B cell (primary cell): ENCODE measurements at regions not wholly inside any gene's neighbourhood (a gene's known extent, or its start where the extent isn't known, plus 50 kb on each side); places are given as distances from the start of the nearest gene placed in this dataset.

Experiments used
- ATAC-seq: fragments of 200-7000 bp; cut with Tn5 transposase; one replicate; pipeline ENCODE4 v1.10.0; 2021; ENCODE audit warnings: low read depth, mild to moderate bottlenecking, moderate number of reproducible peaks, moderate library complexity
- CTCF ChIA-PET: fragments of 350-600 bp; sonication (Branson Sonifier 250); formaldehyde crosslinking; loops from one replicate; lab custom pipeline; 2021; ENCODE audit warnings: antibody characterized with exemption, inconsistent platforms; lab: Charles Lee
- POLR2A ChIA-PET: fragments of 350-600 bp; sonication (Branson Sonifier 250); formaldehyde crosslinking; loops from one replicate; lab custom pipeline; 2021; ENCODE audit warnings: antibody characterized with exemption; lab: Charles Lee
- DNase-seq: peaks from one replicate; pipeline ENCODE4 v3.0.0; 2013
- H2AFZ ChIP-seq: 2 replicates; pipeline ENCODE4 v1.6.1; 2012; ENCODE audit warnings: mild to moderate bottlenecking, low read depth, low read length; ENCODE audit not compliant: insufficient read depth, poor library complexity, severe bottlenecking
- H3K27ac ChIP-seq, 2 donors: 1 replicate in 1 of 2; 2 replicates in 1 of 2; pipeline ENCODE4 v1.5.1; 2012 to 2013; ENCODE audit warnings: low read length in 2 of 2, mild to moderate bottlenecking in 2 of 2, moderate library complexity in 1 of 2
- H3K27me3 ChIP-seq, 4 experiments: fragments of 200-600 bp in 1 of 4; sonication (generic) in 1 of 4; replicated peaks in 1 of 4; 1 replicate in 2 of 4; 2 replicates in 2 of 4; pipeline versions ENCODE4 v1.6.1 to v1.7.0; 2013 to 2016; ENCODE audit warnings: low read length in 3 of 4, mild to moderate bottlenecking in 2 of 4, mixed read lengths in 1 of 4, moderate library complexity in 1 of 4; ENCODE audit not compliant: insufficient read depth in 4 of 4, control insufficient read depth in 3 of 4; ENCODE audit errors: control extremely low read depth in 1 of 4
- H3K36me3 ChIP-seq, 2 experiments: replicated peaks in 1 of 2; 1 replicate in 1 of 2; 2 replicates in 1 of 2; pipeline versions ENCODE4 v1.6.1 to v1.7.1; 2013; ENCODE audit warnings: low read length in 1 of 2; ENCODE audit not compliant: insufficient read depth in 2 of 2, control insufficient read depth in 1 of 2; ENCODE audit errors: control extremely low read depth in 1 of 2, extremely low read depth in 1 of 2
- H3K4me1 ChIP-seq, 2 donors: fragments of 200-600 bp in 1 of 2; sonication (generic) in 1 of 2; 1 replicate in 1 of 2; 2 replicates in 1 of 2; pipeline versions ENCODE4 v1.5.1 to v1.6.1; 2013 to 2017; ENCODE audit warnings: low read length in 2 of 2; ENCODE audit not compliant: control insufficient read depth in 2 of 2, insufficient read depth in 2 of 2
- H3K4me2 ChIP-seq: replicated peaks from 2 replicates; pipeline ENCODE3; 2012; ENCODE audit warnings: mild to moderate bottlenecking, low read depth, low read length; ENCODE audit not compliant: poor library complexity, severe bottlenecking
- H3K4me3 ChIP-seq, 5 experiments: fragments of 200-600 bp in 1 of 5; sonication (generic) in 1 of 5; 1 replicate in 3 of 5; 2 replicates in 2 of 5; pipeline versions ENCODE4 v1.5.1 to v1.7.0; 2011 to 2016; ENCODE audit warnings: low read length in 4 of 5, mild to moderate bottlenecking in 4 of 5, low read depth in 2 of 5, control low read depth in 1 of 5, moderate library complexity in 1 of 5; ENCODE audit not compliant: insufficient read depth in 1 of 5; ENCODE audit errors: control extremely low read depth in 1 of 5, extremely low read depth in 1 of 5
- H3K79me2 ChIP-seq: fragments of 200-600 bp; sonication (generic); one replicate; pipeline ENCODE4 v1.6.0; 2016; ENCODE audit warnings: low read length; ENCODE audit not compliant: control insufficient read depth, insufficient read depth
- H3K9ac ChIP-seq: fragments of 200-600 bp; sonication (generic); 2 replicates; pipeline ENCODE4 v1.6.1; 2017; ENCODE audit warnings: mild to moderate bottlenecking, low read length, moderate library complexity
- H3K9me3 ChIP-seq, 3 donors: one replicate each; pipeline versions ENCODE4 v1.6.1 to v1.7.1; 2013; ENCODE audit warnings: low read length in 2 of 3; ENCODE audit not compliant: control insufficient read depth in 2 of 3, insufficient read depth in 1 of 3; ENCODE audit errors: control extremely low read depth in 1 of 3
- H4K20me1 ChIP-seq: 2 replicates; pipeline ENCODE4 v1.6.0; 2012; ENCODE audit warnings: mild to moderate bottlenecking, low read length; ENCODE audit not compliant: insufficient read depth, control insufficient read depth, poor library complexity, severe bottlenecking
- H3K27ac Mint-ChIP-seq: one replicate; pipeline ENCODE4 v1.8.0; 2021; ENCODE audit warnings: mixed read lengths
- H3K27me3 Mint-ChIP-seq: one replicate; pipeline ENCODE4 v1.8.0; 2021; ENCODE audit warnings: mixed read lengths
- H3K4me1 Mint-ChIP-seq: one replicate; pipeline ENCODE4 v1.8.0; 2021; ENCODE audit warnings: mixed read lengths
- H3K4me3 Mint-ChIP-seq: one replicate; pipeline ENCODE4 v1.8.0; 2021; ENCODE audit warnings: mixed read lengths
- H3K9me3 Mint-ChIP-seq: one replicate; pipeline ENCODE4 v1.8.0; 2022; ENCODE audit warnings: mixed read lengths; ENCODE audit not compliant: insufficient read depth
- EZH2 ChIP-seq: IDR thresholded peaks from 2 replicates; pipeline ENCODE4 v1.6.1; 2012; ENCODE audit warnings: borderline replicate concordance, low read depth, mild to moderate bottlenecking, moderate library complexity, low read length; ENCODE audit not compliant: insufficient read depth, poor library complexity, severe bottlenecking
- WGBS: methylation state at CpG from one replicate; pipeline ENCODE4 v1.1.5; 2013; ENCODE audit warnings: missing lambda C conversion rate; ENCODE audit not compliant: insufficient coverage; 5-methylcytosine and 5-hydroxymethylcytosine counted together
- intact Hi-C: fragments of 100-400 bp; cut with micrococcal nuclease; formaldehyde crosslinking; loops from one replicate; pipeline ENCODE4 v1.10.0; 2022
- TF ChIP-seq, protein P1 (sequence below): fragments of 200-600 bp; IDR thresholded peaks from one replicate; pipeline ENCODE4 v1.8.0; 2022; ENCODE audit warnings: antibody characterized with exemption, mild to moderate bottlenecking

DNA sequence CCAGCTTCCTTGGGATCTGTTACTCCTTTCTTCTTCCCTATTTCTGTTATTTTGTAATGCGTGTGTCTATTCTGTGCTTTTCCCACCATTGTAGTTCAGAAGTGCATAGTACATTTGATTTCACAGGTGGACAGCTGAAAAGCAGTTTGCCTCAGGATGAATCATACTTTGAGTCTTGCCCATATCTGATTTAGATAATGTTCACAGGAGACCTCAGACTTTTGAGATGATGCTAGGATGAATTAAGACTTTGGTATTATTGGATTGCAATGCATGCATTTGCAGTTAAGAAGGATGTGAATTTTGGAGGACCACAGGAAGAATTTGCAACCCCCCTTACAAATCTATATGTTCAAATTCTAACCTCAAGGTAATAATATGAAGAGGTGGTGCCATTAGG lies 769.6 kb downstream of the CDH11 start:
- H3K36me3 ChIP-seq: no peaks in the 10 kb centered on the region
- POLR2A ChIA-PET: no interaction called here

DNA sequence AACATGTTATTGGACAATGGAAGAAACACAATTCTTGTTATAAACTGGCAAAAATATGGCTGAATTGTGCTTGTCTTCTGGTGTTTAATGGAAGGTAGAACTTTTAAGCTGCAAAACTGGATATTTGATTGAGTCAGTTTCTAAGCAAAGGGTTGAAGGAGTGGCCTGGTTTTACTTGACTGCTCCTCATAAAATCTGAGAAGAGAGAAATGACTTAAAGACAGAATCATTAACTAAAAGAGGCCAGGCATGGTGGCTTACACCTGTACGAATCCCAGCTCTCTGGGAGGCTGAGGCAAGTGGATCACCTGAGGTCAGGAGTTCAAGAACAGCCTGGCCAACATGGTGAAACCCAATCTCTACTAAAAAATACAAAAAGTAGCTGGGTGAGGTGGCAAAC lies 770.7 kb downstream of the CDH11 start:
- H3K27ac ChIP-seq: no peak overlapping the region
- H3K4me1 Mint-ChIP-seq: no peaks in the 10 kb centered on the region
- H3K9ac ChIP-seq: no peak overlapping the region
- H3K36me3 ChIP-seq: no peaks in the 10 kb centered on the region
- H3K4me2 ChIP-seq: no peak overlapping the region
- WGBS: 60% methylated on average over 1 of the region's 1 CpG
- H3K9me3 ChIP-seq: peaks cover 0 to 7% (median 0%) of the 10 kb centered on the region in 3 donors
- no peak overlapping the region for H3K27ac Mint-ChIP-seq
- no peaks in the 10 kb centered on the region for H4K20me1 ChIP-seq
- TF ChIP-seq, protein P1, sequence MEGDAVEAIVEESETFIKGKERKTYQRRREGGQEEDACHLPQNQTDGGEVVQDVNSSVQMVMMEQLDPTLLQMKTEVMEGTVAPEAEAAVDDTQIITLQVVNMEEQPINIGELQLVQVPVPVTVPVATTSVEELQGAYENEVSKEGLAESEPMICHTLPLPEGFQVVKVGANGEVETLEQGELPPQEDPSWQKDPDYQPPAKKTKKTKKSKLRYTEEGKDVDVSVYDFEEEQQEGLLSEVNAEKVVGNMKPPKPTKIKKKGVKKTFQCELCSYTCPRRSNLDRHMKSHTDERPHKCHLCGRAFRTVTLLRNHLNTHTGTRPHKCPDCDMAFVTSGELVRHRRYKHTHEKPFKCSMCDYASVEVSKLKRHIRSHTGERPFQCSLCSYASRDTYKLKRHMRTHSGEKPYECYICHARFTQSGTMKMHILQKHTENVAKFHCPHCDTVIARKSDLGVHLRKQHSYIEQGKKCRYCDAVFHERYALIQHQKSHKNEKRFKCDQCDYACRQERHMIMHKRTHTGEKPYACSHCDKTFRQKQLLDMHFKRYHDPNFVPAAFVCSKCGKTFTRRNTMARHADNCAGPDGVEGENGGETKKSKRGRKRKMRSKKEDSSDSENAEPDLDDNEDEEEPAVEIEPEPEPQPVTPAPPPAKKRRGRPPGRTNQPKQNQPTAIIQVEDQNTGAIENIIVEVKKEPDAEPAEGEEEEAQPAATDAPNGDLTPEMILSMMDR: no peak
- TF ChIP-seq EZH2: no peak
- no peak overlapping the region for H3K4me3 ChIP-seq
- H3K79me2 ChIP-seq: no peaks in the 10 kb centered on the region
- H3K27me3 Mint-ChIP-seq: no peaks in the 10 kb centered on the region
- H2AFZ ChIP-seq: no peak overlapping the region
- no peak overlapping the region for H3K4me3 Mint-ChIP-seq
- H3K9me3 Mint-ChIP-seq: peaks cover 4% of the 10 kb centered on the region
- ATAC-seq: no peak
- CTCF ChIA-PET: no interaction called here
- DNase-seq: no peak
- no peaks in the 10 kb centered on the region for H3K27me3 ChIP-seq
- no peaks in the 10 kb centered on the region for H3K4me1 ChIP-seq
- POLR2A ChIA-PET: no interaction called here
- intact Hi-C loops: no loop called here

More for the DNA sequence above, 769.6 kb downstream of the CDH11 start:
- H3K4me1 ChIP-seq: no peaks in the 10 kb centered on the region
- H3K27ac Mint-ChIP-seq: no peak overlapping the region
- no peaks in the 10 kb centered on the region for H3K27me3 Mint-ChIP-seq
- H3K27me3 ChIP-seq: no peaks in the 10 kb centered on the region
- no peaks in the 10 kb centered on the region for H3K79me2 ChIP-seq
- H3K9me3 ChIP-seq: peaks cover 0 to 5% (median 0%) of the 10 kb centered on the region in 3 donors
- WGBS: no CpG with 5 or more reads among the region's 1 CpG
- intact Hi-C loops: no loop called here
- TF ChIP-seq, protein P1: no peak
- no peak for TF ChIP-seq EZH2
- no peak overlapping the region for H2AFZ ChIP-seq
- no peak overlapping the region for H3K4me3 ChIP-seq
- H4K20me1 ChIP-seq: no peaks in the 10 kb centered on the region
- no peaks in the 10 kb centered on the region for H3K4me1 Mint-ChIP-seq
- no peak overlapping the region for H3K27ac ChIP-seq
- no peak overlapping the region for H3K9ac ChIP-seq
- DNase-seq (no peak), ATAC-seq (no peak)
- H3K4me3 Mint-ChIP-seq: no peak overlapping the region
- no peak overlapping the region for H3K4me2 ChIP-seq
- peaks cover 4% of the 10 kb centered on the region for H3K9me3 Mint-ChIP-seq
- CTCF ChIA-PET: no interaction called here
